Body of pancreas (tissue), 4 donors: ENCODE measurements at regions not wholly inside any gene's neighbourhood (a gene's known extent, or its start where the extent isn't known, plus 50 kb on each side); places are given as distances from the start of the nearest gene placed in this dataset.

Experiments
- POLR2A ChIP-seq, 3 donors: fragments of 450-650 bp; IDR thresholded peaks; one replicate each; pipeline ENCODE4 v1.6.1; 2016; ENCODE audit warnings: antibody characterized with exemption in 3 of 3, mild to moderate bottlenecking in 2 of 3
- TF ChIP-seq, protein P1 (sequence below), 7 experiments: fragments of 450-650 bp in 4 of 7; fragments of 200-600 bp in 3 of 7; sonication (generic) in 3 of 7; IDR thresholded peaks; one replicate each; pipeline ENCODE4 v1.5.1; 2016 to 2019; ENCODE audit warnings: antibody characterized with exemption in 7 of 7

DNA sequence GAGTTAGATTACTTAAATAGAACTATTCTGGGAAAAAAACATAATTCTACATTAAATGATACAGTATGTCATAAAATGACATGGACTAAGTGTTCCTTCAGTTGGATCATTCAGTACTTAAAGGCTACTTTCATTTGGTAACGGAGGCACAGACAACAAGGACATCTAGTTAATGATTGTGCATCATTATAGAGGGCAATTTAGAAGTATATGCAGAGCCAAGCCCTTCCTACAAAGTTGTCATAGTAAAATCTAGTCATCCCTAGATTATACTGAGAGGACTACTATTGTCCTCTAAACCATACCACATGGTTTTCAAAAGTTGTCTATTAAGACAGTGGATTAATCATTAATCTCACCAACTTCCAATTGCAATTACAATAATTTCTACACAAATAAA, 53.9 kb upstream of the STXBP5 start:
- TF ChIP-seq, protein P1, sequence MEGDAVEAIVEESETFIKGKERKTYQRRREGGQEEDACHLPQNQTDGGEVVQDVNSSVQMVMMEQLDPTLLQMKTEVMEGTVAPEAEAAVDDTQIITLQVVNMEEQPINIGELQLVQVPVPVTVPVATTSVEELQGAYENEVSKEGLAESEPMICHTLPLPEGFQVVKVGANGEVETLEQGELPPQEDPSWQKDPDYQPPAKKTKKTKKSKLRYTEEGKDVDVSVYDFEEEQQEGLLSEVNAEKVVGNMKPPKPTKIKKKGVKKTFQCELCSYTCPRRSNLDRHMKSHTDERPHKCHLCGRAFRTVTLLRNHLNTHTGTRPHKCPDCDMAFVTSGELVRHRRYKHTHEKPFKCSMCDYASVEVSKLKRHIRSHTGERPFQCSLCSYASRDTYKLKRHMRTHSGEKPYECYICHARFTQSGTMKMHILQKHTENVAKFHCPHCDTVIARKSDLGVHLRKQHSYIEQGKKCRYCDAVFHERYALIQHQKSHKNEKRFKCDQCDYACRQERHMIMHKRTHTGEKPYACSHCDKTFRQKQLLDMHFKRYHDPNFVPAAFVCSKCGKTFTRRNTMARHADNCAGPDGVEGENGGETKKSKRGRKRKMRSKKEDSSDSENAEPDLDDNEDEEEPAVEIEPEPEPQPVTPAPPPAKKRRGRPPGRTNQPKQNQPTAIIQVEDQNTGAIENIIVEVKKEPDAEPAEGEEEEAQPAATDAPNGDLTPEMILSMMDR (IDR thresholded peaks at IDR 0.05), result no peak
- TF ChIP-seq POLR2A (IDR thresholded peaks at IDR 0.05), result no peak
